Activated gamma-delta T cell (primary cell): ENCODE measurements at regions not wholly inside any gene's neighbourhood (a gene's known extent, or its start where the extent isn't known, plus 50 kb on each side); places are given as distances from the start of the nearest gene placed in this dataset.
"Not testable (repeated sequence)": the region's sequence is repeated elsewhere in the genome, so short reads cannot be mapped to it uniquely, and the experiment has no call there.

Source experiments
- DNase-seq: peaks from one replicate; lab custom pipeline; 2025; lab: John Stamatoyannopoulos, UW

DNA sequence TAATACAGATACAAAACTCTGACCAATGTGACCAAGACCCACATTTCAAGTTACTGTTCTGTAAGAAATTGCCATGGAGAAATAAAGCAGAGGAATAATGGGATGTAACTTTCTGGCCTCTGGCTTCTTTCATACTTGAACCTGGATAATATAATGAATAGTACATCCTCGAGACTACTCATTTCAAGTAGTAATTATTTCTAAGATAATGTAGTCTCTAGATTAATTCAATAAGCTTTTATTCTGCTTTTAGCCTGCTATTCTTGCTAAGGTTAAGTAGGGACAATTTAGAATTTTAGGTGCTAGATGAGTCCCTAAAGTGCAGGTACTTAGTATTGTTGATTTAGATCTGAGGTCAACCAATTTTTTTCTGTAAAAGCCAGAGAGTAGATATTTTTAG, 178.7 kb upstream of the IL15 start:
- DNase-seq, result no peak

DNA sequence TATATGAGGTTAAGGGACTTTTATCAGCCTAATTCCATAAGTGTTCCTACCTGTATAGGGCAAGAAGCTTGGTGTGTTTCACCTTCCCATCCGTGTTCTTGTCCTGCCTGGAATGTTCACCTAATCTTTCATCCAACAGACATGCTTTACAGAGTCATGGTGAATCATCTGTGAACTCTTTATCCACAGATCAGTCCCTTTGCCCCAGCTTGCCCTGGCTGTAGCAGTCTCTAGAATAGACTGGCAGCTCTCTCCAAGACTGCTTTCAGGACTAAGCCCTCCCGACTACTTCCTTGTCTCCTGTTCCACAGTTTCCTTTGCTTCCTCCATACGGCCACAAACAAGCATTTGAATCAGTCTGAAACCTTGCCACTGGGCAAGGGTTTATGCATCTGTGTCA, 177.9 kb upstream of the IL15 start:
- no peak for DNase-seq

DNA sequence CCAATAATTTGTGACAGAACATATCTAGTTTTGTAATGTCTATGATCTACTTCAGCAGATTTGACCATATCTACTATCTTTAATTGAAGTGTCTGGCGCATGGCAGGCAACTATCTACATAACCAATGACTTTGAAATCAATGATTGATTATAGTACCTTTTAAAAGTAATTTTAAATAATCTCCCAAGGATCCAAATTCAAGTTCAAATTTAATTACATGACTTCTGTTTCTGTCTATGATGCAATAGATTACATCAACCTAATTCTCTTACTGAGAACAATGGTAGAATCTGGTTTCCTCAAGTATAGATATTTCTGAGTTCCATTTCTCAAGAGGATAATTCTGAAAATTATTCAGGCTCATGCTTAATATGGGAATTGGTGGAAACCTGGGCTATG, 177.4 kb upstream of the IL15 start:
- no peak for DNase-seq

DNA sequence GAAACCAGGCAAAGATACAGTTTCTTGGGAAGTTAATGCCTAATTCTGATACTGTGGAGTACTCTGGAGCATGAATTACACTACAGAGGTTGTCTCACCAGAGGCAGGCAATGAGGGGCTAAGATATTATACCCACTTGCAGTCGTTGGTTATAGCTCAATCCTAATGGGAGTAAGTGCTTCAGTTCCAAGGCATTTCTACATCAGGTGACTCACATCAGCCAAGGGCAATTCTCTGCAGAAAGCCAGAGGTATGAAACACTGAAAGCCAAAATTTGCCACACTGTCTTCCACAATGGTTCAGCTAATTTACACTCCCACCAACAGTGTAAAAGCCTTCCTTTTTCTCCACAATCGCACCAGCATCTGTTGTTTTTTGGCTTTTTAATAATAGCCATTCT, 174.0 kb upstream of the IL15 start:
- DNase-seq, result no peak

DNA sequence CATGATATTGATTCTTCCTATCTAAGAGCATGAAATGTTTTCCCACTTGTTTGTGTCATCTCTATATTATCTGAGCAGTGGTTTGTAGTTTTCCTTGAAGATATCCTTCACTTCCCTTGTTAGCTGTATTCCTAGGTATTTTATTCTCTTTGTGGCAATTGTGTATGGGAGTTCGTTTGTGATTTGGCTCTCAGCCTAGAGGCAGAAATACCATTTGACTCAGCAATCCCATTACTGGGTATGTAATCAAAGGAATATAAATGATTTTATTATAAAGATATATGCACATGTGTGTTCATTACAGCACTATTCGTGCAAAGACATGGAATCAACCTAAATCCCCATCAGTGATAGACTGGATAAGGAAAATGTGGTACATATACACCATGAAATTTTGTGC, 172.7 kb upstream of the IL15 start:
- DNase-seq, result no peak

DNA sequence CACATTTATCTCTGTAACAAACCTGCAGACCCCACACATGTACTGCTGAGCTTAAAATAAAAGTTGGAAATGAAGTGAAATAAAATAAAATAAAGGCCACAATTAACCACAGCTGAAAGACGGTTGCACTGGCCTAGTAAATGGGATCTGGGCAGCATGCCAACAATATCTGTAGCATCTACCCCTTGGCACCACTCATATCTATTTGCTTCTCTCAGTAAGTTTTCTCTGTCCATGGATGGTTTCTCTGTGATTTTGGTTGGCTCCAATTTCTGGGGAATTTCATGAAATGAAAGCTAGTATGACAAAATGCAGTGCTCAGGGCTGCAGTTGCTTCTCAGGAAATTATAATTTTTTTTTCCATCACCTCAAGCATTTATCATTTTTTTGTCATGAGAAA, 172.0 kb upstream of the IL15 start:
- DNase-seq, result no peak

DNA sequence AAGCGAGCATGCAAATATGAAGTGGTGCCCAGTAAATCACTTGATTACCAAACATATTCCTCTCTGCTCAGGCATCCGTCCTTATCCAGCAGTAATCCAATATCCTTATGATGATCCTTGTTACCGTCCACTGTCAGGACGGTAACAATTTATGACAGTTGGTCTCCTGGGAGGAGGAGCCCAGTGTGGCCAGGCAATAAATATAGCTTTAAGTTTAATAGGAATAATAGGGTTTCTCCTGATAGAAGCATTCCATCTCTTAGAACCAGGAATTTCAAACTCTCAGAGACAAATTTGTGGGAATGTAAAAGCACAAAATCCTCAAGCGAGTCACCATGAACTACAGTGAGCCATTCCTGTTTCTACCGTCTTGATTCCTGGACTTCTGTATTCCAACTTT, 171.2 kb upstream of the IL15 start:
- no peak for DNase-seq

DNA sequence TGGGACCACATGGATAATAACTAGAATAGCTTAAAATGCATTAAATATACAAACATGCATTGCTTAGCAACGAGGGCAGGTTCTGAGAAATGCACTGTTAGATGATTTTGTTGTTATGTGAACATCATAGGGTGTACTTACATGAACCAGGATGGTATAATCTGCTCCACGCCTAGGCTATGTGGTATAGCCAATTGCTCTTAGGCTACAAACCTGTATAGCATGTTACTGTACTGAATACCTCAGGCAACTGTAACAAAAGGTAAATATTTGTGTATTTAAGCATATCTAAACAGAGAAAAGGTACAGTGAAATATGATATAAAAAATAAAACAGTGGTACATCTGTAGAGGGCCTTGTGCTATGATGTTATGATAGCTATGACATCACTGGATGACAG, 169.2 kb upstream of the IL15 start:
- no peak for DNase-seq

DNA sequence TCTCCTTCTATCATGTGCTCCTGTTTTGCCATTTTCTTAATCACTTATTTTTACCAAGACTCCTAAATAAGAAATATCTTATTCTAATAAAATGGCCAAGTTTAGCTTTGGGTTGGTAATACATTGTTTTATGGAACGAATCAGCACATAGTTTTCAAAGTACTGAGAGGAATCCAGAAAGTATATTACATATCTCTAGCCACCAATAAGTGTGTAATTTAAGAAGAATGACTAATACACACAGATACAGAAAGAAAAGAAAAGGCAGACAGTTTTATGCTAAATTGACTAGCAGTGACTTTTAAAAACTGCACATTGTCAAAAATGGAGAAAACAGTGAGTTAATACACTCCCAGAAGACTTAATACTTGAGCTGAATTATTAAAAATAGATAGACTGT, 167.0 kb upstream of the IL15 start:
- DNase-seq, result no peak

DNA sequence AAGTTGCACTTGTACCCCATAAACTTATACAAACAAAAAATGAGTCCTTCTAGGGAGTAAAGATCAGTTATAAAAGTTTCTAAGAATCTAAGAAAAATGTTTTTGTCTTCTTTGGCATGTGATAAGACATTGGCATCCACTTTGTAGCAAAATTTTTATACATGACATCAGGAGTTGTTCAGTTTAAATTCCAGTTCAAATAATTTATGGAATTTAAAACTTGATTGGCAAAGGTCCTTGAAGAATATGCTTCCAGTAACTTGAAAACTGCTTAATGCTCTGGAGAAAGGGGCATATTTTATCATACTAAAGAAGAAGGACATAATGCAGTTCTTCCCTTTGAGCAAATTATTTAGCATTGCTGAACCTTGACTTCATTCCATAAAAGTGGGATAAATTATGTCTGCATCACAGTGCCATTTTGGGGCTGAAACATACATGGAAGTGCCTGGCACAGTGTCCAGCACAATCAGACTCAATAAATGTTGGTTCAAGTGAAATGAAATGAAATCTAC, 163.3 kb upstream of the IL15 start:
- no peak for DNase-seq

DNA sequence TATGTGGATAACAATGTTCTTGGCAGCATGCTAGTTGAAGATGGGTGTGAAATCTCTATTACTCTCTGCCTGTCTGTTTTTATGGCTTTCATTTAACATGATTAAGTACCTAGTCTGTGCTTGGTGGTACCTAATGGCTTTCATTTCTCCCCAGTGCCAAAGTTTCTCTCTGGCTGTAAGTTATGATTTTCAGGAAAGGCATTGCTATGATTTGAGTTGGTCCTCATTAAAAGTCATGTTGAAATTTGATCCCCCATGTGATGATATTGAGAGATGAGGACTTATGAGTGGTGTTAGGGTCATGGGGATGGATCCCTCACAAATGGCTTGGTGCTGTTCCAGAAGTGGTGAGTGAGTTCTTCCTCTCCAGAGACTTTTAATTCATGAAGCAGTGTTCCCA, 162.4 kb upstream of the IL15 start:
- DNase-seq, result no peak

DNA sequence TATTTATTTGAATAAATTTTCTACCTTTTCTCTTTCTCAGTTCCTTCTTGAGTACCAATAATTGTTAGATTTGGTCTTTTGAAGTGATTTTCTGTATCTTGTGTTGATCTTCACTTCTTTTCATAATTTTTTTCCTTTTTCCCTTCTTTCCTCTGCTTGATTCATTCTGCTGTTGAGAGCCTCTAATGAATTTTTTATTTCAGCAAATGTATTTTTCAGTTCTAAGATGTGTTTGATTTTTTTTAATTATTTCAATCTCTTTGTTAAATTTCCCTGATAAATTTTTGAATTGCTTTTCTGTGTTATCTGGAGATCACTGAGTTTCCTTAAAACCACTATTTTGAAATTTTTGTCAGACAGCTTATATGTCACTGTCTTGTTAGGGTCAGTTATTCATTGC, 155.4 kb upstream of the IL15 start:
- DNase-seq, result no peak

DNA sequence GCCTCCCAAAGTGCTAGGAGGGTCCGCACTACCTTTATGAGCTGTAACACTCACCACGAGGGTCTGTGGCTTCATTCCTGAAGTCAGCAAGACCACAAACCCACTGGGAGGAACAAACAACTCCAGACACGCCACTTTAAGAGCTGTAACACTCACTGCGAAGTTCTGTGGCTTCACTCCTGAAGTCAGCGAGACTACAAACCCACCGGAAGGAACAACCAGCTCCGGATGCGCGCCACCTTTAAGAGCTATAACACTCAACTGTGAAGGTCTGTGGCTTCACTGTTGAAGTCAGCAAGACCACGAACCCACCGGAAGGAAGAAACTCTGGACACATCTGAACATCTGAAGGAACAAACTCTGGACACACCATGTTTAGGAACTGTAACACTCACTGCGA, 152.1 kb upstream of the IL15 start:
- not testable (repeated sequence) for DNase-seq

DNA sequence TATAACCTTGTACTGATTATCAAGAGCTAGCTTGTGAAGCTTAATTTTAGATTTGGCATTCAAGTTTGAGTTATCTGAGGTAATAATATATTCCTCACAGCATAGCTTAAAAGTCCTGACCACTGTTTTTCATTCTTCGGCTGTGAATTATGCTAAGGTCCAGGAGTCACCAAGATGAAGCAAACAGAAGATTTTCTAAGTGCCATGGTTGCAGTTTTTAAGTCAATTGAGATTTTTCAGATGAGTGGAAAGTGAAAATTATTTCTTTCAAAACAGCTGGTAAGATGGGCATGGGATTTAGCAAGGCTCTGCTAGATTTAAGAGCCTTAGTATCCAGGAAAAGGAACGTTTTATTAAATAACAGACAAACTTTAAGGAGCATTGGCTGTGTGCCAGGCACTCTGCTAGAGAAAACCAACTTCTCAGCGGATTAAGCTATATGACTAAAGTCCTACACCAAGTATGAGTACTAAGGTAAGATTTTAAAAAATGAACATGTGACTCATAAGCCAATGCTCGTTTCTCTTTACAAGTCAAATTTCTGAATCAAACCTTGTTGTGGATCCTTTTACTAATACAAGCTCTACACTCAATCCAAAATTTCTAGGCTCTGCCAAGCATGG, 149.9 kb upstream of the IL15 start:
- no peak for DNase-seq

DNA sequence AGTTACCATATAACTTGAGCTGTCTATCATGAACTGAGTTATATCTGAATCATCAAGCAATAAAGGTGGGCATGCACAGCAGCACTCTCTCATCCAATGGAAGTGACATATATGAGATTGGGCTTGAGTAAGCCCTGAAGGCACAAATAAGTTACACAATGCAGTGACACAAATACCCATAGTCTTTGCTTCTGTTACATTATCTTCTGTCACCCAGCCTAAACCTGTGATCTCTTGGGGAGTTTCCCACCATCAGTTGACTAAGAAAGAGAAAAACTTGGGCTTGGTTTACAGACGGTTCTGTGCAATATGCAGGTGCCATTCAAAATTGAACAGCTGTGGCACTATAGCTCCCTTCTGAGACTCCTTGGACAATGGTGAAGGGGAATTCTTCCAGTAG, 138.8 kb upstream of the IL15 start:
- no peak for DNase-seq

DNA sequence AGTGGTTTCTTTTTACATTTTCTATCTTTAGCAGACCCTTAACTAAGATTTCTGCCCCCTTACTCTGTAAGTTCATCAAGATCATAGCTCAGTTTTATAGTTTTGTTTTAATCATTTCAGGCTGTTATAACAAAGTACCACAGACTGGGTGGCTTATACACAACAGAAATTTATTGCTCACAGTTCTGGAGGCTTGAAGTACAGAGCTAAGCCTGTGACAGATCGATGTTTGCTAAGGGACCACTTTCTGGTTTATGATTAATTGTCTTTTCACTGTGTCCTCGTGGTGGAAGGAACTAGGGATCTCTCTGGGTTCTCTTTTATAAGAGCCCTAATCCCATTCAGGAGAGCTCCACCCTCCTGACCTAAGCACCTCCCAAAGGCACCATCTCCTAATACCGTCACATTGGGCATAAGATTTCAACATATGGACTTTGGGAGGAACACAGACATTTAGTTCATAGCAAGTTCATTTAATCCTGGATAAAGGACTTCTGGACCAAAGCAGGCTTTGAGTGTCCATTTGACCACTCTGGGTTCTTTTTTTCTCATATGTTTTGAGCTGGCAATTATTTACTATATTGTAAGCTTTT, 137.0 kb upstream of the IL15 start:
- no peak for DNase-seq

DNA sequence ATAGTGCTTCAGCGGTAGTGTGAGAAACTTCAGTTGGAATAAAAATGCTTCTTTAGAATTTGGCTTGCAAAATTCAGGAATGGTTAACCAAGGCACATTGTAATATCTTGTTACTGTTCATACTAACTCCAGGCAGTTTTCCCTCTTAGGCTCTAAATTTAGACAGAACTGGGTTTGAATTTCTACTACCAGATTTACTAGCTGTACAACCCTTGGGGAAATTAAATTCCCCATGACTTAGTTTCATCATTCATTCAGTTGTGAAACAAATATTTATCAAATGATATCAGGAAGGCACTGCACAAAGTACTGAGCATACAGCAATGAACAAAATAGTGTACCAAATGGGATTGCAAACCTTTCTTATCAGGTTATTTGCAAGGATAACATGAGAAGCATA, 135.0 kb upstream of the IL15 start:
- no peak for DNase-seq

DNA sequence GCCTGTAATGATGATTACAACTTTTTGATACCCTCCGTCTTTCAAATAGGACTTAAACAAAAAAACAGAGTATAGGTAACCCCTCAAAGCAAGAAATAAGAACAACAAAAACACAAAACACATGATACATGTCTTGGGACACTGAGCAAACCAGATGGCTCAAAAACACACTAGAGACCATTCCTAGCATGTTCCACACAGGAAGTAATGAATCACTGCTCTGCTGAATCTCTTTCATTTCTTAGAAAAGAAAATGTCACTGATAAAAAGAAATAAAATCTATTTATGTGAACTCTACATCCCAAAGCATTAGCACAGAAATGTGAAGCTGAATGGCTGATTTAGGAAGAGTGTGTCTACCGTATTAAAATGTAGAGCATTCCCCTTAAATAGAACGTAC, 134.5 kb upstream of the IL15 start:
- DNase-seq, result no peak

DNA sequence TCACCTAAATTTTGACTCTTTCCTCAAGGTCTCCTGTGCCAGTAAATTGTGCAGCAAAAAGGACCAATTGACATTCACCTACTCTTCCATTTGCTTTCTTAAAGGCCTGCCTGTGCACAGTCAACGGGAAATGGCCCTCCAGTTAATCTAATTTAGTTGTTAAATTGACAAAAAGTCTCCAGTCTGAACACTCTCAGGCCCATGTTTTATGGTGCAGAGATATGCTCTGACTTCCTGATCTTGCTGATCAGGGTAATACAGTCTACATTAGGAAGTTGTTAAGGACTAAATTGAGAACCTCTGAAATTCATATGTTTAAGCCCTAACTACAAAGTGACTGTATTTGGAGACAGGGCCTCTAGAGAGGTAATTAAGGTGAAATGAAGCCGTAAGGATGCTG, 133.6 kb upstream of the IL15 start:
- DNase-seq, result no peak

DNA sequence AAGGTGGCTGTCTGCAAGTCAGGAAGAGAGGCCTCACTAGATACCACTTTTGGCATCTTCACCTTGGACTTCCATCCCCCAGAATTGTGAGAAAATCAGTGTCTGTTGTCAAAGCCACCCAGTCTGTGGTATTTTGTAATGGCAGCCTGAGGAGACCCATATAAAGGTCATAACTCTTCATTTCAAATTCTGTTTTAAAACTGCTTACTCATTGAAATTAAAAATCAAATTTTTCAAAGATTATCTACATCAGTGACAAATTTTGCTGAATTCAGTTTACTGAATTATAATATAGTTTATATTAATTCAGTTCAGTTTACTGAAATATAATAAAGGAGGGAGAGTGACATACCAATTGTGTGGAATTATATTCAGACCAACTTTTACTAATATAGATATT, 133.1 kb upstream of the IL15 start:
- DNase-seq, result no peak

DNA sequence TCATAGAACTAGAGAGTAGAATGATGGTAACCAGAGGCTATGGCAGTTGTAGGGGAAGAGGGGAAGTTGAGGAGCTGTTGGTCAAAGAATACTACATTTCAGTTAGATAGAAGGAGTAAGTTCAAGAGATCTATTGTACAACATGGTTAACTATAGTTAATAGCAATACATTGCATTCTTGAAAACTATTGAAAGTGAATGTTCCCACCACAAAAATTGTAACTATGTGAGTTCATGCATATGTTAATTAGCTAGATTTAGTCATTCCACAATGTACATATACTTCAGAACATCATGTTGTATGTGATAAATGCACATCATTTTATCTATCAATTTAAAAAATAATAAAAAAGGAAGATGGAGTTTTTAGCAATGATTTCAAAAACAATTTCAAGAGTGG, 125.3 kb upstream of the IL15 start:
- no peak for DNase-seq

DNA sequence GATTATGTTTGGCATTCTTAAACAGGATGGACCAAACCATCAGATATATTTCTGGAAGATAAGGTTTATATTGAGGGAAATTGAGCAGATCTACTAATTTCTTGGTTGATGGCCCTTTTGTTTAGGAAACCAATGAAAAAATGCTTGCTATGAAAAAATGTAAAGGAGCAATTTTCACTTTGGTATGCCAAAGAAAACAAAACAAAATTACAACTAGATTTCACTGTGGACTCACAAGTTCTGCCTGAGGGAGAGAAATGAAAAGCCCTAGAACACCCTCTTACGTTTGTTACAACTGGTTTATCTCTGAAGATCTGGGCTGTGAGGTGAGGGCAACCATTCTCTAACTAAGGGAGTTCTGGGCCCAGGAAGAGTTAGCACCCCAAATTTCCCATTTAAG, 122.5 kb upstream of the IL15 start:
- no peak for DNase-seq

DNA sequence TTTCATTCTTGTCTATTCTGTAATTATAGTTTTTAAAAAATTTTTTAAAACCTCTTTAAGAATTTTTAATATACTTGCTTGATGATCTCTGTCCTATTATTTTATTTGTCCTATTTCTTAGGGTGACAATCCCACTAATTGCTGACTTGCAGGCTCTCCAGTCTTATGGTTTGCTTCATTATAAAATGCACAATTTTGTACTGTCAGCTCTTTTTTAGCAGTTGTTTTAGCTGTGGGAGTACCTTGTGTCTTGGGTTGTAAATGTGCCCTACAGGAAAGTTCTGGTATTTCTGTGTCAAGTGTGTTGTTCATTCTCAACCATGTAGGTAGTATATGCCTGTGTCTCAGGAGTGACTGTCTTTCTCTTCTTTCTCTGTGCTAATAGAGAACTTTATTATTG, 118.2 kb upstream of the IL15 start:
- DNase-seq, result no peak

DNA sequence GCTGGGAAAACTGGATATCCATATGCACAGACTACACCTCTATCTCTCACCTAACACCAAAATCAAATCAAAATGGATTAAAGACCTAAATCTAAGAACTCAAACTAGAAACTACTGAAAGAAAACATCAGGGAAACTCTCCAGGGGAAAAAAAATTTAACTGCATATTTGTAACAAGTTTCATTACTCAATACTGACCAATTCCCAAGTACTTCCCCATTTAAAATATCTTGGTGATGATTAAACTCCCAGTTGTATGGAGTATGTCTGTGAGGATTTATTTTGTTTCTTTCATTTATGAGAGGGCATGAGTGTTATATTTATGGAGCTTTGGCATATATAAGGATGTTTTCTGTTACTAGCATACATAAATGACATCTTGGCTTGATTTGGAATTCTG, 112.3 kb upstream of the IL15 start:
- no peak for DNase-seq
